ENCODE measurements at regions not wholly inside any gene's neighbourhood (a gene's known extent, or its start where the extent isn't known, plus 50 kb on each side); places are given as distances from the start of the nearest gene placed in this dataset.

DNA sequence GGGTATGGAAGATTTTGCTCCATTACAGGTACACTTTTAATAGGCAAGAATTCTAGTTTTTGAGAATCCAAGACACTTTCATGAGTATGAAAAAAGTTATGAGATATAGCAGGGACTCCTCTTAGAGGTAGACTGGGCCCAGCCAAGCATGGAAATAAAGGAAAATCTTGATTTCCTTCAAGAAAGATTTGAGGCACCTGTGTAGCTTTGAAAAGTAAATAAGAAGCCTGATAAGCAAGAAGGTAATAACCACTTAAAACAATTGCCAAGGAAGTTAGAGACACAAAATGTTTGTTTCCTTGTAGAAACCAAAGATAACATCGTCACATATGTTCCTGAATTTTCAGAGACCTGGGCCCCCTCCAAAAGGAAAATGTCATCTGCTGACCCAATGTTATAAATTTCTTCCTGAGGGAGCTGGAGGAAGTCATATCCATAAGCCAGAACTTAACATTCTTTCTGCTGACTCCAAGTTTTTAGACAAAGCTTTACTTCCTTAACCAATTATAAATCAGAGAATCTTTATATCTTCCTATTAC, 314.5 kb upstream of the ANO3 start:
- Histone ChIP-seq H3K4me3 (ENCODE audit: low read depth, low read length) (no peak overlapping the region), H3K36me3 (ENCODE audit: control insufficient read depth, insufficient read depth, low read length) (no peaks in the 10 kb centered on the region), H3K27me3 (ENCODE audit: control insufficient read depth, insufficient read depth, low read length) (no peaks in the 10 kb centered on the region)
- TF ChIP-seq, protein P1, sequence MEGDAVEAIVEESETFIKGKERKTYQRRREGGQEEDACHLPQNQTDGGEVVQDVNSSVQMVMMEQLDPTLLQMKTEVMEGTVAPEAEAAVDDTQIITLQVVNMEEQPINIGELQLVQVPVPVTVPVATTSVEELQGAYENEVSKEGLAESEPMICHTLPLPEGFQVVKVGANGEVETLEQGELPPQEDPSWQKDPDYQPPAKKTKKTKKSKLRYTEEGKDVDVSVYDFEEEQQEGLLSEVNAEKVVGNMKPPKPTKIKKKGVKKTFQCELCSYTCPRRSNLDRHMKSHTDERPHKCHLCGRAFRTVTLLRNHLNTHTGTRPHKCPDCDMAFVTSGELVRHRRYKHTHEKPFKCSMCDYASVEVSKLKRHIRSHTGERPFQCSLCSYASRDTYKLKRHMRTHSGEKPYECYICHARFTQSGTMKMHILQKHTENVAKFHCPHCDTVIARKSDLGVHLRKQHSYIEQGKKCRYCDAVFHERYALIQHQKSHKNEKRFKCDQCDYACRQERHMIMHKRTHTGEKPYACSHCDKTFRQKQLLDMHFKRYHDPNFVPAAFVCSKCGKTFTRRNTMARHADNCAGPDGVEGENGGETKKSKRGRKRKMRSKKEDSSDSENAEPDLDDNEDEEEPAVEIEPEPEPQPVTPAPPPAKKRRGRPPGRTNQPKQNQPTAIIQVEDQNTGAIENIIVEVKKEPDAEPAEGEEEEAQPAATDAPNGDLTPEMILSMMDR (IDR thresholded peaks at IDR 0.05; ENCODE audit: insufficient read depth, low read depth, low read length): no peak
- ChIA-PET CTCF (no interaction called here), POLR2A (no interaction called here)
- DNase-seq (ENCODE audit: low read depth): no peak

DNA sequence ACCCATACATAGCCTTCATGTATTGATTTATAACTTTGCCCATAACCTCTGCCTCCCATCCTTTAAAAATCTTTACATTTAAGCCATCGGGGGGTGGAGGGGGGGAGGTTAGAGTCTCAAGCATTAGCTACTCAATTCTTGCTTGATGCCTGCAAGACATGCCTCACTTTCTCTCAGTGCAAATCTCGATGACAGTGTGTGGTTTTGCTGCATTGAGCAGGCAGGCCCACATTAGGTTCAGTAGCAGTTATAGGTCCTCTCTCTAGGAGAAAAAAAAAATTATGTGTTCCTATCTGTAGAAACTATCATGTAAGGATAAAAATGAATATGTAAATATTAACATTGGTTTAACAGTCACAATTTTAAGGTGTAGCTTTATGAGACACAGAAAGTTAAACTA, 314.0 kb upstream of the ANO3 start:
- CTCF ChIA-PET: no interaction called here
- POLR2A ChIA-PET: no interaction called here
- DNase-seq (ENCODE audit: low read depth): no peak
- no peaks in the 10 kb centered on the region for H3K27me3 ChIP-seq (ENCODE audit: control insufficient read depth, insufficient read depth, low read length)
- H3K36me3 ChIP-seq (ENCODE audit: control insufficient read depth, insufficient read depth, low read length): no peaks in the 10 kb centered on the region
- no peak overlapping the region for H3K4me3 ChIP-seq (ENCODE audit: low read depth, low read length)
- TF ChIP-seq, protein P1 (IDR thresholded peaks at IDR 0.05; ENCODE audit: insufficient read depth, low read depth, low read length): no peak

DNA sequence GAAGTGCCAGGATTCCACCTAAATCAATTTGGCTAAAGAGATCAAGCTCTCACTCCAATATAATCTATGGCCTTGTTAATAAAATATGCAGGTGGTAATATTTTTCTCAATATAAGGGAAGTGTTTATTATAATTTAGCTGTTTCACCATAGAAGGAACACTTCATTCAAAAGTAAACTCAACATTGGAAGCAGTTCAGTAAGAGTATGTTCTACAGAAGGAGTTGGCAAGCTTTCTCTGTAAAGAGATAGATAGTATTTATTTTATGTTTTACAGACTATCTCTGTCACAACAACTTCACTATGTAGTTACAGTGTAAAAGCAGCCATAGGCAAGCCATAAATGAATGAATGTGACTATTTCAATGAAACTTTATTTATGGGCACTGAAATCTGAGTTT, 313.6 kb upstream of the ANO3 start:
- no peak for DNase-seq (ENCODE audit: low read depth)
- Histone ChIP-seq H3K4me3 (ENCODE audit: low read depth, low read length) (no peak overlapping the region), H3K36me3 (ENCODE audit: control insufficient read depth, insufficient read depth, low read length) (no peaks in the 10 kb centered on the region), H3K27me3 (ENCODE audit: control insufficient read depth, insufficient read depth, low read length) (no peaks in the 10 kb centered on the region)
- ChIA-PET POLR2A (no interaction called here), CTCF (no interaction called here)
- TF ChIP-seq, protein P1 (IDR thresholded peaks at IDR 0.05; ENCODE audit: insufficient read depth, low read depth, low read length): no peak

DNA sequence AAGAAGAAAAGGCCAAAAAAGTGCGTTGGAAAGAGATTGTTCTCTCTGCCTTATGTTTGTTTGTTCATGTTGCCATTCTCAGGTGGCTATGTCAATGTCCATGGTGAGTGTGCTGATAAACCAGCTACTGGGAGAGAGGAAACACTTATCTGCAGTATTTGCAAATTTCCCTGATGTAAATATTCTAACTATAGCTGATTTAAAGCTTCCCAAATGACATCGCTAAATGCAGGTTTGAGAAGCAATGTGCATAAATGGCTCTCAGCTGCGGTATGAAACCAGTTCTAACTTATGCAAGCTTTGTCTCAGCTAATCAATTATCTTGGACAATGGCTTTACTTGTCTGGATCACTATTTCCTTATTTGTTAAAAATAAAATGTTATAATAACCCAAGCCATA, 312.5 kb upstream of the ANO3 start:
- H3K27me3 ChIP-seq (ENCODE audit: control insufficient read depth, insufficient read depth, low read length): no peaks in the 10 kb centered on the region
- no peak overlapping the region for H3K4me3 ChIP-seq (ENCODE audit: low read depth, low read length)
- DNase-seq (ENCODE audit: low read depth): no peak
- POLR2A ChIA-PET: no interaction called here
- TF ChIP-seq, protein P1 (IDR thresholded peaks at IDR 0.05; ENCODE audit: insufficient read depth, low read depth, low read length): no peak
- H3K36me3 ChIP-seq (ENCODE audit: control insufficient read depth, insufficient read depth, low read length): no peaks in the 10 kb centered on the region
- CTCF ChIA-PET: interaction anchor here (1.3 kb wide), 1 partner anchor 37 kb away, joined by 5 read pairs; no protein-coding TSS in a partner anchor

DNA sequence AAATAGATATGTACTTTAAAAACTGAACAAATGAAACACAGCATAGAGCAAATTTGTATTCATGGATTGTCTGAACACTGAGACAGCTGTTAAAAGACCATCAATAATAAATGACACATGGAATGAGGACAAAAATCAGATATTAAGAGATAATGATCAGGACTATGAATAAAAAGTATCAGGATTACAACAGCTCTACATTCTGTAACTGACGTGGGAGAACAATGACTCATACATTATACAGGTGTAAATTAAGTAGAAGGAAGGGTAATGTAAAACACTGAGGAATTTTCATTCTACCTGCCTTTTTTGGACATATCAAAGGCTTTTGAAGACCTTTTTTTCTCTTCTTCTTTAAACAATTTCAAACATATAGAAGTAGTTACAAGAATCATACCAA, 310.9 kb upstream of the ANO3 start:
- TF ChIP-seq, protein P1 (IDR thresholded peaks at IDR 0.05; ENCODE audit: insufficient read depth, low read depth, low read length): no peak
- Histone ChIP-seq H3K27me3 (ENCODE audit: control insufficient read depth, insufficient read depth, low read length) (no peaks in the 10 kb centered on the region), H3K4me3 (ENCODE audit: low read depth, low read length) (no peak overlapping the region), H3K36me3 (ENCODE audit: control insufficient read depth, insufficient read depth, low read length) (no peaks in the 10 kb centered on the region)
- ChIA-PET CTCF (interaction anchor here (0.6 kb wide), 1 partner anchor 49 kb away, joined by 3 read pairs; no protein-coding TSS in a partner anchor), POLR2A (no interaction called here)
- no peak for DNase-seq (ENCODE audit: low read depth)
